ENCODE measurements at regions not wholly inside any gene's neighbourhood (a gene's known extent, or its start where the extent isn't known, plus 50 kb on each side); places are given as distances from the start of the nearest gene placed in this dataset.

DNA sequence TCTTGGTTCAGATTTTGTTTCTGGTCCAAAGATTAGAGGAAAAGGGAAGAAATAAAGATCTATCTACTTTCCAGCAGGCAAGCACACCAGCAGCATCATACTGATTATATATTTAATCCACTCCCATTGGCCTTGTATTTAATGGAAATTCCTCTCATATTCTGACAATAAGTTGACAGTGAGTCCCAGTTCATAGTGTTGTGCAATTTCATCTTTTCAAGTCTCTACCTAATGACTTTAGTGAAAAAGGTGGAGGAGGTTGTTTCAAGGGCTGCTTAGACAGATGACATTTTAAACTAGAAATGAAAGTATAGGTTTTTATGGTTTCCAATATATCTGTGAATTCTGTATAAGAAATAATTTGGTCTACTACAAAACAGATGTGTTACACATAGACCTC is 298.6 kb downstream of the PABPC4L start:
- H3K4me1 Mint-ChIP-seq = no peaks in the 10 kb centered on the region
- H3K4me3 Mint-ChIP-seq = no peak overlapping the region
- H3K27ac Mint-ChIP-seq = no peak overlapping the region
- ChIA-PET POLR2A (no interaction called here), CTCF (no interaction called here)
- TF ChIP-seq ZMAT4 (CRISPR knock-in tag; IDR thresholded peaks at IDR 0.05) (no peak), HMGA2 (CRISPR knock-in tag; IDR thresholded peaks at IDR 0.05) (no peak), NR1H2 (CRISPR knock-in tag; IDR thresholded peaks at IDR 0.05) (no peak)
- H3K27me3 Mint-ChIP-seq (ENCODE audit: low read depth) = no peaks in the 10 kb centered on the region
- peaks cover under 1% of the 10 kb centered on the region for H3K36me3 Mint-ChIP-seq
- no peak for ATAC-seq
- peaks cover 3% of the 10 kb centered on the region for H3K9me3 Mint-ChIP-seq
- DNase-seq (ENCODE audit: low spot score) = no peak

DNA sequence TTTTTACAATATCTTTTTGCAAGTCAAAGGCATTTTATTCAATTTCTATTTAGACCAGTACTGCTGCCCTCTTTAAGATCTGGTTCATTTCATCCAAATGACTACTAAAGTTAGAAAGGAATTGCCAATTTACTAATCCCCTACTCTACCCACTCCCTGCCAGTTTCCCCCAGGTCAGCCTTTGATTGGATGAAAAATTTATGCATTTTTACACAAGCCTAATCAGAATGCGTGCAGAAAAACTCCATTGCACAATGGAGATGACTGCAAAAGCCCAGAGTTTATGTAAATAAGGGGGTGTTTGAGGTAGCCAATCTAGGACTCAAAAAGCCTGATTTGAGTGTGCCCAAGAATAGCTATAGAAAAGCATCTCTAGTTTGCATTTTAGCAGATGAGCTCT is 310.6 kb downstream of the PABPC4L start:
- Mint-ChIP-seq H3K4me3 (no peak overlapping the region), H3K4me1 (peaks cover 12% of the 10 kb centered on the region), H3K9me3 (no peaks in the 10 kb centered on the region), H3K27ac (no peak overlapping the region), H3K27me3 (ENCODE audit: low read depth) (no peaks in the 10 kb centered on the region), H3K36me3 (no peaks in the 10 kb centered on the region)
- ChIA-PET CTCF (no interaction called here), POLR2A (no interaction called here)
- no peak for DNase-seq (ENCODE audit: low spot score)
- no peak for ATAC-seq
- no peak for TF ChIP-seq TP53 (CRISPR knock-in tag; IDR thresholded peaks at IDR 0.05)
- TF ChIP-seq ZNF423 (CRISPR knock-in tag; IDR thresholded peaks at IDR 0.05) = no peak
- TF ChIP-seq GTF2I (CRISPR knock-in tag; conservative IDR thresholded peaks at IDR 0.05) = no peak
- TF ChIP-seq GABPB1 (CRISPR knock-in tag; IDR thresholded peaks at IDR 0.05) = no peak
- TF ChIP-seq, protein P1, sequence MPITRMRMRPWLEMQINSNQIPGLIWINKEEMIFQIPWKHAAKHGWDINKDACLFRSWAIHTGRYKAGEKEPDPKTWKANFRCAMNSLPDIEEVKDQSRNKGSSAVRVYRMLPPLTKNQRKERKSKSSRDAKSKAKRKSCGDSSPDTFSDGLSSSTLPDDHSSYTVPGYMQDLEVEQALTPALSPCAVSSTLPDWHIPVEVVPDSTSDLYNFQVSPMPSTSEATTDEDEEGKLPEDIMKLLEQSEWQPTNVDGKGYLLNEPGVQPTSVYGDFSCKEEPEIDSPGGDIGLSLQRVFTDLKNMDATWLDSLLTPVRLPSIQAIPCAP (CRISPR knock-in tag; IDR thresholded peaks at IDR 0.05) = no peak
- TF ChIP-seq FOXP4 (CRISPR knock-in tag; IDR thresholded peaks at IDR 0.05) = no peak
- TF ChIP-seq, protein P2, sequence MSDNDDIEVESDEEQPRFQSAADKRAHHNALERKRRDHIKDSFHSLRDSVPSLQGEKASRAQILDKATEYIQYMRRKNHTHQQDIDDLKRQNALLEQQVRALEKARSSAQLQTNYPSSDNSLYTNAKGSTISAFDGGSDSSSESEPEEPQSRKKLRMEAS (CRISPR knock-in tag; IDR thresholded peaks at IDR 0.05) = no peak
- no peak for TF ChIP-seq ATF6 (CRISPR knock-in tag; IDR thresholded peaks at IDR 0.05)
- TF ChIP-seq TEAD1 (CRISPR knock-in tag; IDR thresholded peaks at IDR 0.05) = no peak
- no peak for TF ChIP-seq ZBTB21 (CRISPR knock-in tag; IDR thresholded peaks at IDR 0.05; ENCODE audit: borderline replicate concordance)
- no peak for TF ChIP-seq ZNF263 (CRISPR knock-in tag; IDR thresholded peaks at IDR 0.05; ENCODE audit: low read depth)
- TF ChIP-seq ZNF416 (CRISPR knock-in tag; IDR thresholded peaks at IDR 0.05) = no peak
- TF ChIP-seq, protein P3, sequence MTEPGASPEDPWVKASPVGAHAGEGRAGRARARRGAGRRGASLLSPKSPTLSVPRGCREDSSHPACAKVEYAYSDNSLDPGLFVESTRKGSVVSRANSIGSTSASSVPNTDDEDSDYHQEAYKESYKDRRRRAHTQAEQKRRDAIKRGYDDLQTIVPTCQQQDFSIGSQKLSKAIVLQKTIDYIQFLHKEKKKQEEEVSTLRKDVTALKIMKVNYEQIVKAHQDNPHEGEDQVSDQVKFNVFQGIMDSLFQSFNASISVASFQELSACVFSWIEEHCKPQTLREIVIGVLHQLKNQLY (CRISPR knock-in tag; IDR thresholded peaks at IDR 0.05) = no peak
- no peak for TF ChIP-seq ZNF219 (CRISPR knock-in tag; IDR thresholded peaks at IDR 0.05; ENCODE audit: borderline replicate concordance)

DNA sequence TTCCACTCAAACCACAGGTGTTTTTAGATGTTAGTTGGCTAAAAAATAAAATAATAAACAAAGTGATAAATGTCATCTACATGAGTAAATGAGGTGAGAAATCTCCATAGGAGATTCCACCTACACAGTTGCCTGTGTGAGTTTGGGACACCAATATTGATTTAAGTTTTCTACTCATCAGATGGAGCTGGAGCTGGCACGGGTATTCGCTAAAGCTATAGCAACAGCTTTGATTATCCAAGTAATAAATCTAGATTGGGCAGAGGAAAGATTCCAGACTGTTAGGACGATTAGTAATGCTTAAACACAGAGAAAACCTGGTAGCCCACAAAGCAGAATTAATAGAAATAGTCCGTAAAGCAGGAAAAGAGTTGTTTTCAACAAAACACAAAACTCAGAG is 313.9 kb downstream of the PABPC4L start:
- 0 out of 2 replicates have a peak, but pooled peaks cover under 1% of the 10 kb centered on the region for H3K9me3 Mint-ChIP-seq
- H3K4me3 Mint-ChIP-seq = no peak overlapping the region
- CTCF ChIA-PET = no interaction called here
- H3K36me3 Mint-ChIP-seq = no peaks in the 10 kb centered on the region
- POLR2A ChIA-PET = no interaction called here
- DNase-seq (ENCODE audit: low spot score) = no peak
- no peak for TF ChIP-seq ZNF263 (CRISPR knock-in tag; IDR thresholded peaks at IDR 0.05; ENCODE audit: low read depth)
- no peak for TF ChIP-seq ZNF121 (CRISPR knock-in tag; IDR thresholded peaks at IDR 0.05)
- no peak for TF ChIP-seq ZNF423 (CRISPR knock-in tag; IDR thresholded peaks at IDR 0.05)
- no peak for TF ChIP-seq RORB (CRISPR knock-in tag; IDR thresholded peaks at IDR 0.05)
- TF ChIP-seq MXD4 (CRISPR knock-in tag; IDR thresholded peaks at IDR 0.05; ENCODE audit: borderline replicate concordance) = no peak
- no peak for TF ChIP-seq SMAD4 (CRISPR knock-in tag; IDR thresholded peaks at IDR 0.05)
- TF ChIP-seq CREM (CRISPR knock-in tag; IDR thresholded peaks at IDR 0.05) = no peak
- no peak for TF ChIP-seq ZNF138 (CRISPR knock-in tag; conservative IDR thresholded peaks at IDR 0.05)
- TF ChIP-seq ZNF281 (CRISPR knock-in tag; IDR thresholded peaks at IDR 0.05) = no peak
- TF ChIP-seq JUN (CRISPR knock-in tag; IDR thresholded peaks at IDR 0.05) = no peak
- H3K27me3 Mint-ChIP-seq (ENCODE audit: low read depth) = no peaks in the 10 kb centered on the region
- H3K27ac Mint-ChIP-seq = no peak overlapping the region
- ATAC-seq = no peak
- H3K4me1 Mint-ChIP-seq = peaks cover 8% of the 10 kb centered on the region

Measured in WTC11 (cell line).